Stimulated activated naive CD8-positive, alpha-beta T cell treated with anti-CD3 and anti-CD28 coated beads, Interleukin-15, amount 100 ng/mL, for 72 hours (primary cell): ENCODE measurements at regions not wholly inside any gene's neighbourhood (a gene's known extent, or its start where the extent isn't known, plus 50 kb on each side); places are given as distances from the start of the nearest gene placed in this dataset.
"Not testable (repeated sequence)": the region's sequence is repeated elsewhere in the genome, so short reads cannot be mapped to it uniquely, and the experiment has no call there.

Experiments used
- ATAC-seq: fragments of 150-1000 bp; cut with Tn5 transposase; 2 replicates; pipeline ENCODE4 v1.10.0; 2021; ENCODE audit warnings: mild to moderate bottlenecking, moderate library complexity
- DNase-seq, 2 donors: peaks; one replicate each; pipeline ENCODE4 v3.0.0; 2021 to 2022
- H3K27ac Mint-ChIP-seq, 2 donors: one replicate each; pipeline ENCODE4 v1.8.0; 2022; ENCODE audit warnings: mild to moderate bottlenecking in 2 of 2, mixed read lengths in 2 of 2, moderate library complexity in 2 of 2
- H3K27me3 Mint-ChIP-seq: one replicate; pipeline ENCODE4 v1.8.0; 2022; ENCODE audit warnings: mixed read lengths
- H3K4me1 Mint-ChIP-seq: one replicate; pipeline ENCODE4 v1.8.0; 2022; ENCODE audit warnings: mild to moderate bottlenecking, mixed read lengths
- H3K4me3 Mint-ChIP-seq, 2 donors: one replicate each; pipeline ENCODE4 v1.8.0; 2022; ENCODE audit warnings: mild to moderate bottlenecking in 2 of 2, mixed read lengths in 2 of 2, moderate library complexity in 1 of 2
- H3K9me3 Mint-ChIP-seq, 2 donors: one replicate each; pipeline ENCODE4 v1.8.0; 2022; ENCODE audit warnings: mixed read lengths in 2 of 2

DNA sequence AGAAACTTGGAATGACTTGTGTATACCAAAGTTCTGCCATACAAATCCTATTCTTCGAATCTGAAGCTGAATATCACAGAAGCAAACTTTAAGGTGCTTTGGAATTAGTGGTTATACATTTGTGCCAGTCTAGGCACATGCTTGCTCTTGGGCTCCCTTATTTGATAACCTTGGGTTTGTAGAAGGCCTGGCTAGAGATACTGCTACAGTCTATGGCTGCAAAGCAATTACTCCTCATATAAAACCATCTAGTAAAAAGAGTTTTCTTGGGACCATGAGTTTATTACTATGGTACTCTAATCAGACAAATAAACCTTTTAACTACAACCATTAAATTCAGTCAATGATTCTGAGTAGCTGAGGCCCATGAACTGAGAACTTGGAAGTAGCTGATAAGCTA lies 92.5 kb upstream of the SLC13A1 start:
- DNase-seq (no peak), ATAC-seq (no peak)
- Mint-ChIP-seq H3K9me3 (peaks cover 0 to 7% of the 10 kb centered on the region in 2 donors), H3K4me3 (no peak overlapping the region), H3K27ac (no peak overlapping the region), H3K27me3 (no peaks in the 10 kb centered on the region), H3K4me1 (no peaks in the 10 kb centered on the region)

DNA sequence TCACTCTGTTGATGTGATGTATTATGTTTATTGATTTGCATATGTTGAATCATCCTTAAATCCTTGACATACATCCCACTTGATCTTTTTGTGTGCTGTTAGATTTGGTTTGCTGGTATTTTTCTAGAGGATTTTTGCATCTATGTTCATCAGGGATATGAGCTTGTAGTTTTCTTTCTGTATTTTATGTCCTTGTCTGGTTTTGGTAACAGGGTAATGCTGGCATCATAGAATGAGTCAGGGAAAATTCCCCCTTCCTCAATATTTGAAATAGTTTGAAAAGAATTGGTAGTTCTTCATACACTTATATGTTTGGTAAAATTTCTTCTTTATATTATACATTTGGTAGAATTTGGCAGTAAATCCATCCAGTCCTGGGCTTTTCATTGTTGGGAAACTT lies 89.4 kb upstream of the SLC13A1 start:
- H3K4me3 Mint-ChIP-seq = no peak overlapping the region
- no peak for DNase-seq
- ATAC-seq = no peak
- H3K27me3 Mint-ChIP-seq = no peaks in the 10 kb centered on the region
- no peak overlapping the region for H3K27ac Mint-ChIP-seq
- peaks cover 4 to 11% of the 10 kb centered on the region in 2 donors for H3K9me3 Mint-ChIP-seq
- no peaks in the 10 kb centered on the region for H3K4me1 Mint-ChIP-seq

DNA sequence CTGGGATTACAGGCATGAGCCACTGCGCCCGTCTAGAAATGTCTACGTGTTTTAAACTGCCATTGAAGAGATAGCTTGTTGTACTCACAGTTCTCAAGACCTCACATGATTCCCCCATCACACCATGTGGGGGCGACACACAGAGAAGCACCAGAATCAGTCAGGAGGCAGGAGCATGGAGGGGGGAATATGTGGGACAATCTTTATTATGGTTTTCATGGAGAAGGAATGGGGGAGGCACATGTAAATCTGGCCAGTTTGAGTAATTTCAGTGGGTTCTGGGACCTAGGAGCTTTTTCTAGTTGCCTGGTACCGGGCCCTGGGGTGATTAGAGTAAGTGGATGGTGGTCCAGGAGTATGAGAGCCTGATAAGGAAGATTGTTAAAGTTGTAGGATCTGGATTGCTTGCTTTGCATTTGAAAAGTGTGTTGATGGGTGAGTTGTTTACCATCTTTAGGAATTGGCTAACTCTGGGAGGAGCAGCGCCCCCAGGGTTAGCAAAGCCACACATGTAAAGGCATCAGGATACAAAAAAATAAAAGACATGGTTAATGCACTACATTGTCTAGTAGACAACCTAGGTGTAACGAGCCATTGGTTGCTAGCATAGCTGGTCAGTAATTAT lies 85.4 kb upstream of the SLC13A1 start:
- no peaks in the 10 kb centered on the region for H3K4me1 Mint-ChIP-seq
- no peak for ATAC-seq

DNA sequence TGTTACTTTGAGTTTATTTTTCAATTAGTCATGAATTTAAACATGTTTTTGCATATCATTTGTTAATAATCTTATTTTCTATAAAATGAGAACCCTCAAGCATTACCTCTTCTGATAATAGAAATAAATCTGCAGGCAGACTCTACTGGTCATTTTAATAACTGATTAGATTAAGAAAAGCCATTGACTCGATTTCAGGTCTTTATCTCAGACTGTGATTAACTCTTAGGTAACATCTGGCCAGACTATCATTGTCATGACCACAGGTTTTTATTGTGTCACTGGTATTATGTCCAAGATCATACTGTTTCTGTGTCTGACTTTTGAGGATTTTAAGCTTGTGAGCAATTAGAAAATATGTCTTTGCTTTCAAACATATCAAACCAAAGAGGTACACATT lies 83.6 kb upstream of the SLC13A1 start:
- H3K4me3 Mint-ChIP-seq = no peak overlapping the region
- no peak overlapping the region for H3K27ac Mint-ChIP-seq

More for the DNA sequence above, 85.4 kb upstream of the SLC13A1 start:
- no peak overlapping the region for H3K27ac Mint-ChIP-seq
- no peak for DNase-seq
- H3K9me3 Mint-ChIP-seq = peaks cover 4 to 7% of the 10 kb centered on the region in 2 donors
- H3K4me3 Mint-ChIP-seq = no peak overlapping the region
- H3K27me3 Mint-ChIP-seq = no peaks in the 10 kb centered on the region

DNA sequence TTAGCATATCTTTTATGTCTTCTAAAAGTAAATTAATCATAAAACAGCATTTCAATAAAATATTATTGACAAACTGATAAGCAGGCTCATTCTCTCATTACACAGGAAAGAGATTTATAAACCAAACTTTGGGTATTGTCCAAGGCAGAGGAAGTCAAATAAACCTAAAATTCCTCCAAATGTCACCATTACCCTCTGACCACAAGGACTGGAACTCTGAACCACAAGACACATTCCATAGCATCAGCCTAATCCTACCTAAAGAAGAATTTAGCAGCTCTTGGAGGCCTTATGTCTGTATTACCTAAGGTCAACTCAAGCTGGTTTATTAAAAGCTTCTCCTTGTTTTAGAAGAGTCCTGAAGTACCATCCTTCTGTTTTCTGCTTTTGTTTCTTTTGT lies 82.4 kb upstream of the SLC13A1 start:
- Mint-ChIP-seq H3K4me3 (no peak overlapping the region), H3K27ac (no peak overlapping the region), H3K27me3 (no peaks in the 10 kb centered on the region), H3K4me1 (no peaks in the 10 kb centered on the region), H3K9me3 (peaks cover 4 to 14% of the 10 kb centered on the region in 2 donors)
- ATAC-seq (no peak), DNase-seq (no peak)

More for the DNA sequence above, 83.6 kb upstream of the SLC13A1 start:
- Mint-ChIP-seq H3K9me3 (peaks cover 4 to 7% of the 10 kb centered on the region in 2 donors), H3K4me1 (no peaks in the 10 kb centered on the region), H3K27me3 (no peaks in the 10 kb centered on the region)
- no peak for ATAC-seq
- no peak for DNase-seq

DNA sequence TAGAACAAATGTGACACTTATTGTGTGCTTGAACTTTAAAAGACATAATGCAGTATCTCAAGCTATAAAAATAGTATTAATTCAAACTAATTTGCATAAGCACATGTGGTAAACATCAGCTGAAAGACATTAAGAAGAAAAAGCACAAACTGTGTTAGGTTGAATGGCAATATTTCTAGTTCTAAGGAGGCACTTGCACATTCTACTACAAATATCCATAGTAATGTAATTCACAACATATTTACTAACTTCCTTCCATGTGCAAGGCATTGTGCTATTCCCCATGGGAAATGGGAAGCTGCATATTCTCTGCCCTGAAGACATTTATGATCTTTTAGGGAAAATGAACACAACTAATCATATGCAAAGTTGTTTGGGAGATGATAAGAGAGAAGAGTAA lies 80.2 kb upstream of the SLC13A1 start:
- ATAC-seq (no peak), DNase-seq (no peak)
- H3K27me3 Mint-ChIP-seq = no peaks in the 10 kb centered on the region
- H3K9me3 Mint-ChIP-seq = peaks cover under 1 to 10% of the 10 kb centered on the region in 2 donors
- no peaks in the 10 kb centered on the region for H3K4me1 Mint-ChIP-seq
- H3K4me3 Mint-ChIP-seq = no peak overlapping the region
- no peak overlapping the region for H3K27ac Mint-ChIP-seq

DNA sequence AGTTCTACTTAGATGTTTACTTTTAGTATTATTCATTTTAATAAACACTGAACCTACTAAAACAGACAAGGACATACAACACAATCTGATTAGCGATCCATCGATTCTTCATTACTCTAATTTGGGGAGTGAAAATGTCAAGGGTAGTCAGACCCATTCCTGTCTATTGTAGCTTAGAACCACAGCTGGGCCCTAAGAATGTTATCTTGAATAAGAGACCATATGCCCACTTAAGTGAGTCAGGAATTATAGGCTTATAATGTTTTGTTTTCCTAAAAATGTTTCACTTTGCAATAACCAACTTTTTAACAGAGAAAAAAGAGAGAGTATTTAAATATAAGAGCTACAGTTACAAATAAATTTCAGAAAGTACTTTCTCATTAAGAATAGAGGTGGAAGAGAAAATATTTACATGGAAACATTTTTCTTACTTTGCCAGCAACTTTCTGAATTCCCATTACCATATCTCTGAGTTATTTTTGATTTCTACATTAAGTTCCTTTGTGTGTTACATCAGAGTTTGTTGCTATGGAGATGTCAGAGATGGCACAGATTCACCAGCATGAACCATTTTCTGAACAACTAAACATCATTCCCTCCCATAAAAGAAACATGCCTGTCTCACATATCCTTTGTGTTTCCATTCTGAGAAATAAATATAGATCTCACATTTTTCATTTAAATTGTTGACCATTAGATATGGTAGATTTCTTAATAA lies 75.4 kb upstream of the SLC13A1 start:
- Mint-ChIP-seq H3K27ac (no peak overlapping the region), H3K9me3 (peaks cover 0 to 8% of the 10 kb centered on the region in 2 donors), H3K4me3 (no peak overlapping the region), H3K4me1 (no peaks in the 10 kb centered on the region), H3K27me3 (no peaks in the 10 kb centered on the region)
- DNase-seq (no peak), ATAC-seq (no peak)

DNA sequence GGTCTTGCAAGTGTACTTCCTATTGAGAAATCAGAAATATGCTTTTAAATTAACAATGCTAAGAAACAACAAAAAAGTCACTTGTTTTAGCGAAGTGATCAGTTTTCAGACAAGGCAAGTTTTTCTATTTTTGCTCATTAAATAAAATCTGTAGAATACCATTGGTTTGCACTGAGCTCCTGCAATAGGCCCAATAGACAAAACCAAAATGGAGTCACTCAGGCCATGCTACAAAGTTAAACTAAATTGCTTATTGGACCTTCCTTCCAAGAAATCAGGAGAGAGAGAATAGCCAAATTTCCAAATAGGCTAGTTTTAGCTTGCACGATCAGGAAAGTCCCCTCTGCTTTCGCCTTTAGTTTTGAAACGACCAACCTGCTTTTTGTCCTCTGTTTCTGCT lies 73.4 kb upstream of the SLC13A1 start:
- Mint-ChIP-seq H3K4me1 (no peaks in the 10 kb centered on the region), H3K27me3 (no peaks in the 10 kb centered on the region), H3K4me3 (no peak overlapping the region), H3K9me3 (peaks cover 0 to 8% of the 10 kb centered on the region in 2 donors), H3K27ac (no peak overlapping the region)
- DNase-seq (no peak), ATAC-seq (no peak)

DNA sequence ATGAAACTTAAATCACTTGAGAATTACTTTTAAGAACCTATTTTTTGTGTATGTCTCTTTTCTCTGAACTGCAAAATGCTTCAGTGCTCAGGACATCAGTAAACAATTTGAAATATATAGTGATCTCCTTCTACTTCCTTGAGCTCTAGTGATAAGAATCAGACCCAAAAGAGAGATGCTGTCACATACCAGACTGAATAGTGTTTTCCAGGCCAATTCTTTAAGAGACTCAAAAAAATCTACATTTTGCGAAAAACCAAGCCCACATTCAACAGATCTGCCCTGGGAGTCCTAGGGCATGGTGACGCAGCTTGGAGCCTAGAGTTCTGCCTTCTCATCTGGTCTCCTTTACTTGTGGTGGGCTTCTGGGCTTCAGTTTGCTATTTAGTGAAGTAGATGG lies 72.1 kb upstream of the SLC13A1 start:
- Mint-ChIP-seq H3K9me3 (no peaks in the 10 kb centered on the region), H3K4me1 (no peaks in the 10 kb centered on the region), H3K27ac (no peak overlapping the region), H3K4me3 (no peak overlapping the region), H3K27me3 (no peaks in the 10 kb centered on the region)
- no peak for DNase-seq
- no peak for ATAC-seq

DNA sequence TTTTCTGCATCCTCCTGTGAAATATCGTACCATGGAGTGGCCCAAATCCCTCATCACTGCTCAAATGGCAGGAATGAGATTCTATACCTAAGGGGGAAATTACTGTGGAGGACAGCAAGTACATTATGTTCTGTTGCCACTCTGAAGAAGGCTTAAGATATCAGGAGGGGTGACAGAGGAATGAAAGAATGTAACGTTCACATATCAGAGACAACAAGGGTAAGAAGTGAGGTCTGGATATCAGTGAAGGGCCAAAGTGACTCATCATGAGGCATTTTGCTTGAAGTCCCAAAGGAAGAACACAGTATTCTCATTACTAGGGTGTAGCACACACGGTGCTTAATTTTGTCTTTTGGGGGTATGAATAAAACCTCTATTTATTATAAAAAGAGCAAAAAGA lies 71.5 kb upstream of the SLC13A1 start:
- Mint-ChIP-seq H3K4me3 (no peak overlapping the region), H3K27ac (no peak overlapping the region), H3K27me3 (no peaks in the 10 kb centered on the region), H3K9me3 (no peaks in the 10 kb centered on the region), H3K4me1 (no peaks in the 10 kb centered on the region)
- DNase-seq (no peak), ATAC-seq (no peak)

DNA sequence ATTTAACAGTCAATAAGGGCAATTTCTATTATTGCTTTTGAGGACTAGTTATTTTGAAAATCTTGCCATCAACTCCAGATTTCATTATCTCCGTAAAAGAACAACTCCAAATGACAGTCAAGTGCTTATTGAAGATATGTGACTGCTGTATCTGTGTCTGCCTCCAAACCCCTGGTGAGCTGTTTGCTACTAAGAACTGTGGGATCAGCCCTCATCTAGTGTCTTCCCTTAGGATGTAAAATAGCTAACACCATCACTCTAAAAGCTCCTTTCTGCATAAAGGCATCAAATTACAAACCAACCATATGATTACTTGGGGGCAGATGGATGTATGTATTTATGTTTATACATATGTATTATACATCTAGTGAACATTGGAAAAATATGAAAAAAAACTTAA lies 70.8 kb upstream of the SLC13A1 start:
- Mint-ChIP-seq H3K27ac (no peak overlapping the region), H3K4me1 (no peaks in the 10 kb centered on the region), H3K4me3 (no peak overlapping the region), H3K27me3 (no peaks in the 10 kb centered on the region), H3K9me3 (no peaks in the 10 kb centered on the region)
- no peak for ATAC-seq
- DNase-seq = no peak

DNA sequence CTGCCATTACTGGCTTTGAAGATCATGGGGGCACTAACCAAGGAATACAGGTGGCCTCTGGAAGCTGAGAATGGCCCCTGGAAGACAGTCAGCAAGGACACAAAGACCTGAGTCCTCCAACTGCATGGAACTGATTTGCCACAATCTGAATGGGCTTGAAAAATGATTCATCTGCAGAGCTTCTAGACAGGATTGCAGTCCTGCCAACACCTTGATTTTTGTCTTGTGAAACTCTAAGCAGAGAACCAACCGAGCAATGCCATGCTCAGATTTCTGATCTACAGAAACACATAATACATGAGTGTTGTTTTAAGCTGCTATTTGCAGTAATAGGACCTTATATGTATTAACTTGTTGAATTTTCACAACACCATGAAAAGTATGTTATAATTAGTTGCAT lies 66.1 kb upstream of the SLC13A1 start:
- H3K27me3 Mint-ChIP-seq = no peaks in the 10 kb centered on the region
- H3K9me3 Mint-ChIP-seq = no peaks in the 10 kb centered on the region
- no peak for ATAC-seq
- H3K4me3 Mint-ChIP-seq = no peak overlapping the region
- H3K27ac Mint-ChIP-seq = no peak overlapping the region
- no peak for DNase-seq
- H3K4me1 Mint-ChIP-seq = no peaks in the 10 kb centered on the region

DNA sequence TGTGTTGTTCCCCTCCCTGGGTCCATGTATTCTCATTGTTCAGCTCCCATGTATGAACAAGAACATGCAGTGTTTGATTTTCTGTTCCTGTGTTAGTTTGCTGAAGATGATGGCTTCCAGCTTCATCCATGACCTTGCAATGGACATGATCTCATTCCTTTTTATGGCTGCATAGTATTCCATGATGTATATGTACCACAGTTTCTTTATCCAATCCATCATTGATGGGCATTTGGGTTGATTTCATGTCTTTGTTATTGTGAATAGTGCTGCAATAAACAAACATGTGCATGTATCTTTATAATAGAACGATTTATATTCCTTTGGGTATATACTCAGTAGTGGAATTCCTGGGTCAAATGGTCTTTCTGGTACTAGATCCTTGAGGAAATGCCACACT lies 65.1 kb upstream of the SLC13A1 start:
- not testable (repeated sequence) for H3K27ac Mint-ChIP-seq, H3K27me3 Mint-ChIP-seq, H3K4me1 Mint-ChIP-seq, H3K9me3 Mint-ChIP-seq, DNase-seq, ATAC-seq, H3K4me3 Mint-ChIP-seq

DNA sequence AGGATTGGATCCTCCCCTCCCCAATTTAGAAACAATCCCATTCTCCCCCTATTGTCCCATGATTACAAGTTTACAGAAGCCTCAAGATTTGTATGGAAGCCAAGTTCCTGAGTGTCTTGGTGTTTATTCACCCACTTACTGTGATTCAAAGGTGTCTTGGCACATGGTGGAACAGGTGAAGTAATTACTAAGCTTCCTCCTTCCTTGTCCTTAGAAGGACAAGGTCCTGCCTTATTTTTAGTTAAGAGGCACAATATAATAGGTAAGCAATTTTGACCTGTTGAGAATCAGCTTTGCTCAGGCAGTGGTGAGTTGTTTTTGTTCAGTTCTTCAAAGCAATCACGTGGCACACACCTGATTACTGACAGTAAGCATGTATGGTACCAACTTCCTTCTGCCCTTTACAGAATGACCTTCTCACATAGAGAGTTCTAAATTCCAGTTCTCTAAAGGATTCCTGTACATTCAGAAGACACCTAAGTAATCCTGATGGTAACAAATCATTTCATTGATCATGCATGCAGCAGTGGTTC lies 60.7 kb upstream of the SLC13A1 start:
- Mint-ChIP-seq H3K4me1 (no peaks in the 10 kb centered on the region), H3K27ac (no peak overlapping the region), H3K4me3 (no peak overlapping the region), H3K27me3 (no peaks in the 10 kb centered on the region), H3K9me3 (no peaks in the 10 kb centered on the region)
- ATAC-seq (no peak), DNase-seq (no peak)

DNA sequence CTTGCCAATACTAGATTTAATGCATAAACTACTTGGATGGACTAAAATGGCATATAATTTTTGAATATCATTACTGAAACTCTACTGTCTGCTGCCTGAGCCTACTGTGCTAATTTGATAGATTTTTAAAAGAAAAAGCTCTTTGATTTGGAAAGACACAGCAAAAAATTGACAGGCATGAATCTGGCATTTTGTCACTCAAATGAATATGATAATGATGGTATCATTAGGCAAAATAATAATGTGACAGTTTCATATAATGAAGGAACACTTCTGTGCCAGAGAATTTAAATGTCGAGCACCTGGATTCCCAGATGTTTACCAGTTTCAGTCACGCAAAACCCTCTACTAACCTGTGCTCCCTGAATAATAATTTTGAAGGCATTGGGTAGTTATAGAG lies 60.0 kb upstream of the SLC13A1 start:
- Mint-ChIP-seq H3K4me3 (no peak overlapping the region), H3K9me3 (no peaks in the 10 kb centered on the region), H3K27ac (no peak overlapping the region), H3K4me1 (no peaks in the 10 kb centered on the region), H3K27me3 (no peaks in the 10 kb centered on the region)
- DNase-seq (no peak), ATAC-seq (no peak)
